K562 (cell line): ENCODE measurements at regions not wholly inside any gene's neighbourhood (a gene's known extent, or its start where the extent isn't known, plus 50 kb on each side); places are given as distances from the start of the nearest gene placed in this dataset.

Source experiments
- ATAC-seq: fragments of 200-7000 bp; cut with Tn5 transposase; 3 replicates; pipeline ENCODE4 v1.9.1; 2020; ENCODE audit warnings: moderate library complexity
- BruUV-seq: library from RNA; stranded (reverse); fragments of 400-500 nt; replicated peaks from 2 replicates; lab custom pipeline; 2021; lab: Mats Ljungman, UMichigan
- CTCF ChIA-PET: fragments of 300-600 bp; formaldehyde crosslinking; extraction: SDS; loops from one replicate; lab custom pipeline; 2021; ENCODE audit warnings: low intra/inter-chr PET ratio; lab: Yijun Ruan, JAX
- POLR2A ChIA-PET: fragments of 300-600, 350-650 bp; sonication (Branson Sonifier 250); formaldehyde crosslinking; extraction: SDS; loops from one replicate; lab custom pipeline; 2021; ENCODE audit warnings: antibody characterized with exemption, inconsistent platforms; lab: Yijun Ruan, JAX
- DNase-seq, 4 experiments: peaks; one replicate each; pipeline versions ENCODE4 v3.0.0 to v3.0.0-alpha.2; 2011 to 2018; ENCODE audit warnings: low spot score in 3 of 4, mixed read lengths in 3 of 4; ENCODE audit errors: extremely low read depth in 1 of 4
- FAIRE-seq: peaks from 2 replicates; lab custom pipeline; 2011; peaks lifted over from hg19 to GRCh38; lab: Jason Lieb, UNC
- H2AFZ ChIP-seq: 2 replicates; pipeline ENCODE4 v1.6.0; 2011; ENCODE audit warnings: low read depth, low read length, control low read depth, inconsistent platforms
- H3K27ac ChIP-seq: fragments of 200-600 bp; 3 replicates; pipeline ENCODE4 v1.8.0; 2011; ENCODE audit warnings: low read depth, mild to moderate bottlenecking, control low read depth, inconsistent platforms, low read length, moderate library complexity, mixed read lengths; ENCODE audit errors: extremely low read depth
- H3K27me3 ChIP-seq, 2 experiments: fragments of 300-600 bp in 1 of 2; 2 replicates in 1 of 2; 3 replicates in 1 of 2; pipeline versions ENCODE4 v1.6.0 to v1.8.0; 2011; ENCODE audit warnings: inconsistent platforms in 2 of 2, low read length in 2 of 2, mild to moderate bottlenecking in 1 of 2, mixed read lengths in 1 of 2, moderate library complexity in 1 of 2; ENCODE audit not compliant: control insufficient read depth in 2 of 2, insufficient read depth in 2 of 2
- H3K36me3 ChIP-seq: fragments of 300-600 bp; 3 replicates; pipeline ENCODE4 v1.8.0; 2011; ENCODE audit warnings: mild to moderate bottlenecking, low read length, inconsistent platforms; ENCODE audit not compliant: control insufficient read depth, insufficient read depth
- H3K4me1 ChIP-seq, 2 experiments: fragments of 200-600 bp in 1 of 2; replicated peaks in 1 of 2; 2 replicates in 1 of 2; 3 replicates in 1 of 2; pipeline versions ENCODE4 v1.5.1 to v1.8.0; 2011; ENCODE audit warnings: inconsistent platforms in 2 of 2, low read length in 2 of 2, mild to moderate bottlenecking in 1 of 2, mixed read lengths in 1 of 2, moderate library complexity in 1 of 2; ENCODE audit not compliant: control insufficient read depth in 2 of 2, insufficient read depth in 2 of 2
- H3K4me2 ChIP-seq: 2 replicates; pipeline ENCODE4 v1.6.1; 2011; ENCODE audit warnings: low read length, control low read depth, inconsistent platforms, mixed read lengths; ENCODE audit not compliant: insufficient read depth
- H3K4me3 ChIP-seq: fragments of 200-600 bp; sonication (generic), shearing (Covaris generic); 2 replicates; pipeline ENCODE4 v1.5.1; 2016; ENCODE audit warnings: control low read depth, inconsistent platforms
- H3K79me2 ChIP-seq: fragments of 200-600 bp; 3 replicates; pipeline ENCODE4 v1.8.0; 2011; ENCODE audit warnings: low read length, inconsistent platforms; ENCODE audit not compliant: control insufficient read depth, insufficient read depth
- H3K9ac ChIP-seq, 2 experiments: 2 replicates each; pipeline versions ENCODE4 v1.6.0 to v1.6.1; 2011; ENCODE audit warnings: low read depth in 2 of 2, low read length in 2 of 2, control low read depth in 1 of 2, inconsistent platforms in 1 of 2, mild to moderate bottlenecking in 1 of 2, mixed read lengths in 1 of 2; ENCODE audit not compliant: insufficient read depth in 1 of 2
- H3K9me1 ChIP-seq: one replicate; pipeline ENCODE4 v1.6.0; 2011; ENCODE audit warnings: inconsistent platforms, mild to moderate bottlenecking, low read length, moderate library complexity; ENCODE audit not compliant: control insufficient read depth, insufficient read depth
- H3K9me3 ChIP-seq: replicated peaks from 2 replicates; pipeline ENCODE4 v1.5.1; 2011; ENCODE audit warnings: low read depth, low read length, inconsistent platforms; ENCODE audit not compliant: control insufficient read depth, insufficient read depth
- H4K20me1 ChIP-seq: replicated peaks from 2 replicates; pipeline ENCODE4 v1.6.1; 2011; ENCODE audit warnings: low read length, inconsistent platforms, mixed read lengths; ENCODE audit not compliant: control insufficient read depth, insufficient read depth
- CXXC5 ChIP-seq: fragments of 250-450 bp; sonication (Bioruptor Pico); IDR thresholded peaks from 2 replicates; pipeline ENCODE4 v1.8.0; 2022; ENCODE audit warnings: inconsistent platforms, mild to moderate bottlenecking, moderate library complexity
- FOXJ2 ChIP-seq: fragments of 200-800 bp; sonication (Bioruptor generic); IDR thresholded peaks from 2 replicates; pipeline ENCODE4 v1.6.1; 2016; ENCODE audit warnings: missing genetic modification characterization, missing compliant biosample characterization
- KDM1A ChIP-seq, 2 experiments: fragments of 450-650 bp; IDR thresholded peaks; 2 replicates each; pipeline ENCODE4 v1.6.1; 2016; ENCODE audit warnings: mild to moderate bottlenecking in 2 of 2
- RBM15 ChIP-seq: fragments of 200-400 bp; formaldehyde crosslinking; IDR thresholded peaks from 2 replicates; pipeline ENCODE4 v1.6.1; 2018; ENCODE audit warnings: mild to moderate bottlenecking, low read length, moderate library complexity; ENCODE audit not compliant: insufficient read depth
- SMAD2 ChIP-seq: fragments of 150-350 bp; IDR thresholded peaks from 2 replicates; pipeline ENCODE4 v1.6.1; 2014; ENCODE audit warnings: low read depth, mild to moderate bottlenecking, low read length
- ZKSCAN3 ChIP-seq: fragments of 250-450 bp; sonication (Bioruptor Pico); IDR thresholded peaks from 2 replicates; pipeline ENCODE4 v1.4.0; 2020
- ZNF217 ChIP-seq: sonication (generic); formaldehyde crosslinking; IDR thresholded peaks from 2 replicates; pipeline ENCODE4 v1.8.0; 2022; ENCODE audit warnings: mild to moderate bottlenecking, missing genetic modification reagents
- WGBS: fragments of 100-300 bp; shearing (Covaris generic); methylation state at CpG from one replicate; pipeline ENCODE4 v1.1.6; 2016; ENCODE audit warnings: low coverage, mixed read lengths; ENCODE audit not compliant: insufficient coverage; ENCODE audit errors: missing lambda C conversion rate; 5-methylcytosine and 5-hydroxymethylcytosine counted together
- in situ Hi-C: fragments of 300-500 bp; cut with MboI; formaldehyde crosslinking; loops from 4 replicates; pipeline ENCODE4 v1.15.0; 2018; ENCODE audit warnings: inconsistent platforms, mixed read lengths
- intact Hi-C: fragments of 100-400 bp; cut with micrococcal nuclease; formaldehyde crosslinking; loops from 2 replicates; pipeline ENCODE4 v1.14.2; 2022
- TF ChIP-seq, protein P1 (sequence below): sonication (generic); formaldehyde crosslinking; IDR thresholded peaks from 2 replicates; pipeline ENCODE4 v1.8.1; 2023; ENCODE audit warnings: missing genetic modification reagents, mild to moderate bottlenecking, borderline replicate concordance

DNA sequence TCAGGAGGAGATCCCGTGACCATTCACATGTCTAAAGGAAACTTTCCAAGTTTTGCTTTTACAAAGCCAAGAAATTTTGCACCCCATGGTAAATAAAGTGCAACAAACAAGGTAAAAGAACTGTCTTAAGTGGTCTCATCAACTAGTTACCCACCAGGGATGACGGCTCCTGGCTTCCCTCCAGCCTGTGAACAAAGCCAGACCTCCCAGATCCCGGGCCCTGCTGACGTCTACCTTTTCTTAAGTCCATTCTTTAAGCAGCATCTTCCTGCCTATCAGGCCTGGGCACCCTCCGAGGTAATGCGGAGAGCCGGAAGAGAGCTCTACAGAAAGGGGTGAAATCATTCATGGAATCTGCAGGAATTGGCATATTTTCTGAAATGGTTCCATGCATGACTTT is 58.0 kb upstream of the DAAM1 start (continued):
- TF ChIP-seq, protein P1, sequence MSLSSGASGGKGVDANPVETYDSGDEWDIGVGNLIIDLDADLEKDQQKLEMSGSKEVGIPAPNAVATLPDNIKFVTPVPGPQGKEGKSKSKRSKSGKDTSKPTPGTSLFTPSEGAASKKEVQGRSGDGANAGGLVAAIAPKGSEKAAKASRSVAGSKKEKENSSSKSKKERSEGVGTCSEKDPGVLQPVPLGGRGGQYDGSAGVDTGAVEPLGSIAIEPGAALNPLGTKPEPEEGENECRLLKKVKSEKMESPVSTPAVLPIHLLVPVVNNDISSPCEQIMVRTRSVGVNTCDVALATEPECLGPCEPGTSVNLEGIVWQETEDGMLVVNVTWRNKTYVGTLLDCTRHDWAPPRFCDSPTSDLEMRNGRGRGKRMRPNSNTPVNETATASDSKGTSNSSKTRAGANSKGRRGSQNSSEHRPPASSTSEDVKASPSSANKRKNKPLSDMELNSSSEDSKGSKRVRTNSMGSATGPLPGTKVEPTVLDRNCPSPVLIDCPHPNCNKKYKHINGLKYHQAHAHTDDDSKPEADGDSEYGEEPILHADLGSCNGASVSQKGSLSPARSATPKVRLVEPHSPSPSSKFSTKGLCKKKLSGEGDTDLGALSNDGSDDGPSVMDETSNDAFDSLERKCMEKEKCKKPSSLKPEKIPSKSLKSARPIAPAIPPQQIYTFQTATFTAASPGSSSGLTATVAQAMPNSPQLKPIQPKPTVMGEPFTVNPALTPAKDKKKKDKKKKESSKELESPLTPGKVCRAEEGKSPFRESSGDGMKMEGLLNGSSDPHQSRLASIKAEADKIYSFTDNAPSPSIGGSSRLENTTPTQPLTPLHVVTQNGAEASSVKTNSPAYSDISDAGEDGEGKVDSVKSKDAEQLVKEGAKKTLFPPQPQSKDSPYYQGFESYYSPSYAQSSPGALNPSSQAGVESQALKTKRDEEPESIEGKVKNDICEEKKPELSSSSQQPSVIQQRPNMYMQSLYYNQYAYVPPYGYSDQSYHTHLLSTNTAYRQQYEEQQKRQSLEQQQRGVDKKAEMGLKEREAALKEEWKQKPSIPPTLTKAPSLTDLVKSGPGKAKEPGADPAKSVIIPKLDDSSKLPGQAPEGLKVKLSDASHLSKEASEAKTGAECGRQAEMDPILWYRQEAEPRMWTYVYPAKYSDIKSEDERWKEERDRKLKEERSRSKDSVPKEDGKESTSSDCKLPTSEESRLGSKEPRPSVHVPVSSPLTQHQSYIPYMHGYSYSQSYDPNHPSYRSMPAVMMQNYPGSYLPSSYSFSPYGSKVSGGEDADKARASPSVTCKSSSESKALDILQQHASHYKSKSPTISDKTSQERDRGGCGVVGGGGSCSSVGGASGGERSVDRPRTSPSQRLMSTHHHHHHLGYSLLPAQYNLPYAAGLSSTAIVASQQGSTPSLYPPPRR: no peak
- TF ChIP-seq ZKSCAN3 (CRISPR knock-in tag): no peak
- no peak for TF ChIP-seq FOXJ2 (tag)

DNA sequence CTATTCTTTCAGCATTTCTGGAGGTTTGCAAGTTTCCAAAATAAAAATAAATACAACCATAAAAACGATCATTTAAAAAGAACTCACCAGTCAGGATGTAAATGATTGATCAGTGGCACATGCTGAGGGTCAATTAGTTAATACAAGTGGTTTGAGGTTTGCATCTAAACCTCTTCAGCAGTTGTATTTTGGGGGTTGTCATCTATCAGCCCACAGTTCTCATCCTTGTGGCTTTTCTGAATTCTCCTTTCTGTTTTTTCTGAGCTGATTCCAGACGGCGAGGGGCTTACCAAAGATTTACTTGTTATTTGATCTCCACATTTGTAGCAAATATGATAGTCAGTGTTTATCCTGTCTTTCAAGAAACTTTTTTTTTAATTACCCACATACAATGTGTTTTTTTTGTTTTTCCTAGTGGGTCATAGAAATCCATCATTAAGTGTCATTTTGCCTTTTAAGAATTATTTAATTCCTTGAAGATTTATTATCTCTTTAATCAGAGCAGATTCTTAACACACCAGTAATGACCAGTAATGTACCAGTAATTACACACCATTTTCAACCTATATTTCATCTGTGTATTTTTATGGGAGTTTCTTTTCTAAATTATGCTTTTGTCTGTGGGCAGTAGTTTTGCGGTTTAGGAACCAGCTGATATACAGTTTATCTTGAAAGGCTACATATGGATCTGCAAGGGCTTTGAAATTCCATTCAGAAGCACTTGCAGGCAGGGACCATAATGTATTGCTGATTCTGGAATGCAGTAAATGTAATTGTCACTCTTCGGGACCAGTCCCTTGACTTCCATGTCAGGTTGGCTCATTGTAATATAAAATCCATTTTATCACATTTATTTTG is 56.3 kb upstream of the DAAM1 start:
- Histone ChIP-seq H3K79me2 (no peaks in the 10 kb centered on the region), H3K9ac (no peak overlapping the region), H3K4me2 (no peak overlapping the region), H3K4me3 (no peak overlapping the region), H3K27ac (no peak overlapping the region), H3K27me3 (peaks cover 0 to 16% of the 10 kb centered on the region in 2 experiments; a peak in 4 of 5 replicates), H4K20me1 (no peaks in the 10 kb centered on the region), H3K36me3 (no peaks in the 10 kb centered on the region), H2AFZ (no peak overlapping the region), H3K4me1 (no peaks in the 10 kb centered on the region), H3K9me3 (no peaks in the 10 kb centered on the region), H3K9me1 (no peaks in the 10 kb centered on the region)
- TF ChIP-seq ZNF217 (CRISPR knock-in tag) (no peak), CXXC5 (CRISPR knock-in tag) (no peak), SMAD2 (no peak), RBM15 (no peak), KDM1A (IDR thresholded peaks at IDR 0.05) (no peak)
- no peak for ATAC-seq
- ChIA-PET CTCF (interaction anchor here (0.7 kb wide), 1 partner anchor 280 kb away, joined by 3 read pairs; no protein-coding TSS in a partner anchor), POLR2A (no interaction called here)
- no peak for FAIRE-seq
- 6% methylated on average over 5 of the region's 5 CpGs for WGBS
- in situ Hi-C loops: no loop called here
- intact Hi-C loops: no loop called here
- no peak for DNase-seq
- no TSS peak for BruUV-seq
